ENCODE measurements at regions not wholly inside any gene's neighbourhood (a gene's known extent, or its start where the extent isn't known, plus 50 kb on each side); places are given as distances from the start of the nearest gene placed in this dataset.

GRCh38 chr6:81051952-81052351 is 700.5 kb downstream of the TENT5A start:
- TF ChIP-seq EZH2phosphoT487 (IDR thresholded peaks at IDR 0.05; ENCODE audit: insufficient read depth, low read depth) (no peak), EZH2 (IDR thresholded peaks at IDR 0.05; ENCODE audit: insufficient read depth, poor library complexity, severe bottlenecking) (no peak)

Measured in GM23248 (cell line).